Fibroblast of the conjunctiva (primary cell): ENCODE measurements at regions not wholly inside any gene's neighbourhood (a gene's known extent, or its start where the extent isn't known, plus 50 kb on each side); places are given as distances from the start of the nearest gene placed in this dataset.

Source experiments
- DNase-seq: peaks from one replicate; pipeline ENCODE4 v3.0.0-alpha.2; 2010; ENCODE audit warnings: low read depth

GRCh38 chr3:154062513-154062912, 58.7 kb upstream of the ARHGEF26 start:
- DNase-seq, result no peak

GRCh38 chr3:154071146-154071545, 50.0 kb upstream of the ARHGEF26 start:
- DNase-seq, result no peak
